ENCODE measurements at regions not wholly inside any gene's neighbourhood (a gene's known extent, or its start where the extent isn't known, plus 50 kb on each side); places are given as distances from the start of the nearest gene placed in this dataset.

GRCh38 chr10:25698638-25699037, 235.4 kb upstream of the MYO3A start:
- H3K4me1 ChIP-seq (ENCODE audit: control insufficient read depth in 1 of 2, insufficient read depth in 1 of 2, low read depth in 1 of 2, low read length in 1 of 2): no peaks in the 10 kb centered on the region
- H3K27me3 ChIP-seq: no peaks in the 10 kb centered on the region
- no peak overlapping the region for H3K27ac ChIP-seq
- no peak overlapping the region for H3K4me3 ChIP-seq (ENCODE audit: low read depth in 1 of 2, low read length in 1 of 2)
- no peaks in the 10 kb centered on the region for H3K36me3 ChIP-seq
- TF ChIP-seq CTCF (IDR thresholded peaks at IDR 0.05): no peak
- H3K9me3 ChIP-seq: no peaks in the 10 kb centered on the region

DNA sequence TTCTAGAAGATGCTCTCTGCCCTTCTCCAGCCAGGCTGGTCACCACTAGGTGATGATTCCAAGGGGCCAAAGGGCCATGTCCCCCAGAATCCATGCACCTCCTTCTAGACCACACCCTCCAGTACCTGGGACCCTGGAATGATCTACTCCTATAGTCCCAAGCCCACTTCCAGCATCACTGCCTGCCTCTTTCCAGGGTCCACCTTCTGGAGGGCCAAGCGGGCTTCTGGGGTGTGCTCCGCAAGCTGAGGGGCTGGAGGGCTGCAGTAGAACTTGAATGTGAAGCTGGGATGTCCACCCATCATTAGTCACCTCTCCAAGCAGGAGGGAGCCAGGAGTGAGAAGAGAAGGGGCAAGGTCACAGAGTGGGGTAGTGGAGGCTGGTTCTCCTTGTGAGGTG, 234.4 kb upstream of the MYO3A start:
- H3K36me3 ChIP-seq: no peaks in the 10 kb centered on the region
- H3K4me3 ChIP-seq (ENCODE audit: low read depth in 1 of 2, low read length in 1 of 2): no peak overlapping the region
- no peaks in the 10 kb centered on the region for H3K4me1 ChIP-seq (ENCODE audit: control insufficient read depth in 1 of 2, insufficient read depth in 1 of 2, low read depth in 1 of 2, low read length in 1 of 2)
- no peaks in the 10 kb centered on the region for H3K9me3 ChIP-seq
- no peak for TF ChIP-seq CTCF (IDR thresholded peaks at IDR 0.05)
- H3K27me3 ChIP-seq: no peaks in the 10 kb centered on the region
- no peak overlapping the region for H3K27ac ChIP-seq

DNA sequence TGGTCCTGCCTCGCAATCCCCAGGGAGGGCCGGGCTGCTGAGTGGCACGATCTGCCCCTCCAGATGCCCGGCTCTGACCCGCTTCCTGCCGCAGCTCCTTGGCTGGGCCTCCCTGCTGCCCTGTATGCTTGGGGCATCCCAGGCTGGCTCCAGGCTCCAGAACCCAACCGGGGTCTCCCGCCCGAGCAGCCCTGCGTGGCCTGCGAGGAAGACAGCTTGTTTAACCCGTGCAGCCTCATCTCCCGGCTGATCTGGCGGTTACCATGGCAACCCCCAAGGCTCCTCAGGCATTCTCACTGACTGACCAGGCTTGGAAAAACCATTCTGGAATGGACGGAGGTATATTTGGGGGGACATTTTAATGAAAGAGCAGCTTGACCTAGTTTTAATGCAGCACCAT, 232.4 kb upstream of the MYO3A start:
- no peak overlapping the region for H3K27ac ChIP-seq
- no peaks in the 10 kb centered on the region for H3K36me3 ChIP-seq
- H3K27me3 ChIP-seq: no peaks in the 10 kb centered on the region
- no peak overlapping the region for H3K4me3 ChIP-seq (ENCODE audit: low read depth in 1 of 2, low read length in 1 of 2)
- H3K4me1 ChIP-seq (ENCODE audit: control insufficient read depth in 1 of 2, insufficient read depth in 1 of 2, low read depth in 1 of 2, low read length in 1 of 2): no peaks in the 10 kb centered on the region
- no peaks in the 10 kb centered on the region for H3K9me3 ChIP-seq
- TF ChIP-seq CTCF (IDR thresholded peaks at IDR 0.05): no peak

DNA sequence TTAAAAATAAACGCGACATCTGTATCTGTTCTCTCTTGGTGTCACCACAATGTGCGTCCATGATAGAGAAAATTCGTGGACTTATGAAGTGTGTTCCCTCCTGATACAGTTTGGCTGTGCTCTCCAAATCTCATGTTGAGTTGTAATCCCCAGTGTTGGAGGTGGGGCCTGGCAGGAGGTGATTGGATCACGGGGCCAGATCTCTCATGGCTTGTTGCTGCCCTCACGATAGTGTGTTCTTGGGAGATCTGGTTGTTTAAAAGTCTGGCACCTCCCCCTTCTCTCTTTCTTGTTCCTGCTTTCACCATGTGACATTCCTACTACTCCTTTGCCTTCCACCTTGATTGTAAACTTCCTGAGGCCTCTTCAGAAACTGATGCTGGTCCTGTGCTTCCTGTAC, 229.4 kb upstream of the MYO3A start:
- no peaks in the 10 kb centered on the region for H3K4me1 ChIP-seq (ENCODE audit: control insufficient read depth in 1 of 2, insufficient read depth in 1 of 2, low read depth in 1 of 2, low read length in 1 of 2)
- no peak for TF ChIP-seq CTCF (IDR thresholded peaks at IDR 0.05)
- no peaks in the 10 kb centered on the region for H3K9me3 ChIP-seq
- no peaks in the 10 kb centered on the region for H3K27me3 ChIP-seq
- H3K27ac ChIP-seq: no peak overlapping the region
- no peak overlapping the region for H3K4me3 ChIP-seq (ENCODE audit: low read depth in 1 of 2, low read length in 1 of 2)
- H3K36me3 ChIP-seq: no peaks in the 10 kb centered on the region

GRCh38 chr10:25707572-25707971, 226.5 kb upstream of the MYO3A start:
- Histone ChIP-seq H3K27me3 (no peaks in the 10 kb centered on the region), H3K4me3 (ENCODE audit: low read depth in 1 of 2, low read length in 1 of 2) (no peak overlapping the region), H3K4me1 (ENCODE audit: control insufficient read depth in 1 of 2, insufficient read depth in 1 of 2, low read depth in 1 of 2, low read length in 1 of 2) (no peaks in the 10 kb centered on the region), H3K27ac (no peak overlapping the region), H3K9me3 (no peaks in the 10 kb centered on the region), H3K36me3 (no peaks in the 10 kb centered on the region)
- no peak for TF ChIP-seq CTCF (IDR thresholded peaks at IDR 0.05)
